HG03520 (cell line): ENCODE measurements at regions not wholly inside any gene's neighbourhood (a gene's known extent, or its start where the extent isn't known, plus 50 kb on each side); places are given as distances from the start of the nearest gene placed in this dataset.
"Not testable (repeated sequence)": the region's sequence is repeated elsewhere in the genome, so short reads cannot be mapped to it uniquely, and the experiment has no call there.

Experiments
- ATAC-seq: cut with Tn5 transposase; IDR thresholded peaks from one replicate; pipeline ENCODE4 v1.9.1; 2021; ENCODE audit warnings: mild to moderate bottlenecking, moderate library complexity; ENCODE audit not compliant: unreplicated experiment

DNA sequence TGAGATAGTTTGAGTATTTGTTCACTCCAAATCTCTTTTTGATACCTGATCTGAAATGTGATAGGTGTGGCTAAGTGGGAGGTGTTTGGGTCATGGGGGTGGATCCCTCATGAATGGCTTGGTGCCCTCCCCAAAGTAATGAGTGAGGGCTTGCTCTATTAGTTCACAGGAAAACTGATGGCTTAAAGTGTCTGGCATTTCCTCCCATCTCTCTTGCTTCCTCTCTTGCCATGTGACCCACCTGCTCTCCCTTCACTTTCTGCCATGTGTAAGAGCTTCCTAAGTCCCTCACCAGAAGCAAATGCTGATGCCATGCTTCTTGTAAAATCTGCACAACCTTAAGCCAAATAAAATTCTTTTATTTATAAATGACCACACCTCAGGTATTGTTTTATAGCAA, 61.1 kb downstream of the MAD2L1 start:
- ATAC-seq: no peak

DNA sequence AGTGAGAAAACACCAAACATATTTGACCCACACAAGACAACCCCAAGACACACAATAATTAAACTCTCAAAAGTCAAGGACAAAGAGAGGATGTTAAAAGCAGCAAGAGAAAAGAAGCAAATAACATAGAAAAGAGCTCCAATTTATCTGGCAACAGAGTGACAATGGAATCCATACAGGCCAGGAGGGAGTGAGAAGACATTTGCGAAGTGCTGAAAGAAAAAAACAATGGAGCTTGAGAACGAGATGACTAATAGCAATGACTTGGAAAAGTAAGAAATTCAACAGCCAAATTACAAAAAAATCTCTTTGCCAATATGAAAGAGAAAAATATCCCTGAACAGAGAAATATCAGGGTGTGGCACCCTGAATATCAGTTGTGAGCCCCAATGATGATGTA, 61.6 kb downstream of the MAD2L1 start:
- ATAC-seq: no peak

DNA sequence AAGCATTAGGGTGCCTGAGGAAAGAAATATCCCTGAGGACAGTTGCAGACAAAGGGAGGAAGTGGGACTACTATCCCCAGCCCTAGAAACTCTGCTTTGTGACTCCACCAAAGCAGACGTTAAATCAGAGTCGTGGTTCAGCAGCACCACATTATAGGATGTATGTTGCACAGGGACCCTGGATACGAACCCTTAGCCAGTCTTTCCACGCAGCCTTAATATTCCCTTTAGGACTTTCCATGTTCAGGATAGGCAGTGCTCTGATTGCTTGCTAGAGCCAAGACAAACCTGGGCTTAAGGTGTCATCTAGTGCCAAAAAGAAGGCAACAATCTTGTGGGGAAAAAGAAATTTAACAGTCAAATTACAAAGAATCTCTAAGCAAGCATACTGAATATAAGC, 62.6 kb downstream of the MAD2L1 start:
- no peak for ATAC-seq

DNA sequence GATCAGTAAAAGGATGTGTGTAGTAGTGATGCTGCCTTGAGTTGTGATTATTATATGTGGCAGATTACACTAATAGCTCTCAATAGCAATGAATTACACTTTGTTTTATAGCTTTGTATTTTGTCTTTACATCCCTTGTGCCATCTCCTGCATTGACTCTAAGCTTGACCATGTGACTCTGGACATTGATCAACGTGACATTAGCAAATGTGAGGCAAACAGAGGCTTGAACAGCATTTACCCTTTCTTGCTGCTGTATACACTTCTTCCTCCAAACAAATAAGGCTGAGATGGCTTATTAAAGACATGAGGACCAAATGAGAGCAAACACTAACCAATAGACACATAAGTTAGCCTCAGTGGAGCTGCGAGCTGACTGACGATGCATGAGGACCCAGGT, 63.5 kb downstream of the MAD2L1 start:
- no peak for ATAC-seq

DNA sequence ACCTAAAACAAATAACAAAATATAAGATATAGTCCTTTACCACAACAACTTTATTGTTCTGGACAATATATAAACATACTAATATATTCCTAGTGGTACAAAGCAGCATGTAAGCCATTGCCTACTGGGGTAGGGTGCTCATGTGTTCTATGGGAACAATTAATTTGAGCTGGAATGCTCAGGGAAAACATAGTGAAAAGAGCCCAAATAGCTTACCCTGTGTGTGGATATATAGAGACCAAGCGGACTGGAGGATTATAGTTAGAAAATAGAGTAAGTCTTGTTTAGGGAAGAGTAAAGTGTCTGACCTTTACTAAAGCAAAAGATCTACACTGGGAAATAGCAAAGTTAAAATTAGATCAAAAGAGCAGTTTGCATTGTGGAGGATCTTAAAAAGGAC, 64.8 kb downstream of the MAD2L1 start:
- ATAC-seq: no peak

DNA sequence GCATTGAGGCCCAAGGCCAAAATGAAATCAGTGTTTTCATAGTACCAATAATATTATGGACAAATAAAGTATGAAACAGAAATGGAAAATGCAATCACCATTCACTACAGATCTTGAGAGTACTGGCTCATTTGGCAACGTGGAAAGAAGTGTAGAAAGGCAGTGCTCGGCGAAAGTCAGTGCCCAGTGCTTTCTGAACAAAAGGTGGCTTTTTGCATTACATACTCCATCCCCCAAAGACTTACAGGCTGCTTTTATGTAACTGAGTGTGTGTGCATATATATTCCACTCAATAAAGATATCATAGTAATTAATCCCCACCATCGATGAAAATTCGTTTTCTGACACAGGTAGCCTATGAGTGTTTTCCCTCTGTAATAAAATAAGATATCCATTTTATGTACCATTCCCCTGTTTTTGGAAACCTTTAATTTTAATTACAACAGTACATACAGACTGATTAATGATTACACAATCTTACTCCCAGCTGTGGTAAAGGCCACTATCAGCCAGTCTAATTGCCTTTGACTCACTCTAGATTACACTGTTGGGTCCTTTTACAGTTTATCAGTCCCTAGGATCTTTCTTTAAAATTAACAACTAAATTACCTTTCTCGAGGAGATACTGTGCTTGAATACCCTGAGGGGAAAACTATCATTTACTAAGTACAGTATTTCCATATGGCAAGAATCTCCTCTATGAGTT, 65.9 kb downstream of the MAD2L1 start:
- no peak for ATAC-seq

DNA sequence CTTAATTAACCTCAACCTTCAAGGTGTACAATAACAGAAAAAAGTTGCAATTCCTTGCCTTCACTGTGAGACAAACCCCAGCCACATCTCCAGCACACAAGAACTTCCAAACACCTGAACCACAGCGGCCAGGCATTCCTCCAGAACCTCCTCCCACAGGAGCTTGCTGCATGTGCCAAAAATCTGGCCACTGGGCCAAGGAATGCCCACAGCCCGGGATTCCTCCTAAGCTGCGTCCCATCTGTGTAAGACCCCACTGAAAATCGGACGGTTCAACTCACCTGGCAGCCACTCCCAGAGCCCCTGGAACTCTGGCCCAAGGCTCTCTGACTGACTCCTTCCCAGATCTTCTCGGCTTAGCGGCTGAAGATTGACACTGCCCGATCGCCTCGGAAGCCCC, 70.6 kb downstream of the MAD2L1 start:
- not testable (repeated sequence) for ATAC-seq

DNA sequence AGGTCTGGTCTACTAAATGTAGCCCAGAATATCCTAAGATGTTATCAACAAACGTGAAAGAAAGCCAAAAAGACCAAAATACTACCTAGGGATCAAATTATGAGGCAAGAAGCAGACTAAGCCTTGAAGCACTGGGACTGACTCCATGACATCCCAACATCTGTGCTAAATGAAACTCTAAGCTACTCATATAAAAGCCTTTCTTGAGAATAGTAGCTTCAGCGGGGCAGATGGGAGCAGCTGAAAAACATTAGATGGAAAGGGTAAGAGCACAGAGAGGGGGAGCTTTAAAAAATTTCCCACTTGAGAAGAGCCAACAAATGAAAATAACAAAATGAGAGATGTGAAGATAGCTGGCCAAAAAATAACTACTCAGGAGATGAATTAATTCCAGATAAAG, 81.7 kb downstream of the MAD2L1 start:
- no peak for ATAC-seq

DNA sequence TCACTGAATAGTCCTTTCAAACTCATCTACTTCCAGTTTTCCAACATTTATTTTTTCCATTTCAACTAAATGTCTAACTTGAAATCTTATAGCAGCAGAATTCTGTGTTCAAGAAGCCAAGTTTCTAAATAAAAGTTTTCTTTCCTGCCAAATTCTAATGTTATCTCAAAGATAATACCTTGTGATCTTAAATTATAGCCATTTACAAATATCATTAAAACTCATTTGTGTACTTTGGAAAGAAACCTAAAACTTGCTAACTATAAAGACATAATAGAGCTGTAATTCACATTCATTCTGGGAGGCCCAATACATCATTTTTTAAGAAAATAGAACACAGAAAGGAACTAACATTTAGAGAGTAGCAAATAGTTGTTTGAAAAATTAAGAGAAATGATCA, 83.9 kb downstream of the MAD2L1 start:
- ATAC-seq: no peak

DNA sequence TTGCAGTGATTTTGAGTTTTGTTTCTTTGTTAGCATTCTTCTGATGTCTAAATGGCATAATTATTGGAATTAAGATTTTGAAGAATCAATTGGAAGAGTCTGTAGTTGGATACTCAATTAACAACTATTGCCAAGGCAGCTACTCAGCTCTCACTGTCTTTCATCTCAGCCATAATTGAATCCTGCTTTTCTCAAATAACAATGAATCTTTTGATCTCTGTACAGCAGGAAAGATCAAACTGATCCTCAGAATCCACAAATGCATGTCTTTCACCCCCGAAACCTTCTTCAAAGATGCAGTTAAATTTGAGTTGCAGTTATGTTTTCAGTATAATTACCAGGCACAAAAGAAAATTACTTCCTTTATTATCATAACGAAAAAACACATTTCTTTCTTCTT, 86.2 kb downstream of the MAD2L1 start:
- no peak for ATAC-seq

DNA sequence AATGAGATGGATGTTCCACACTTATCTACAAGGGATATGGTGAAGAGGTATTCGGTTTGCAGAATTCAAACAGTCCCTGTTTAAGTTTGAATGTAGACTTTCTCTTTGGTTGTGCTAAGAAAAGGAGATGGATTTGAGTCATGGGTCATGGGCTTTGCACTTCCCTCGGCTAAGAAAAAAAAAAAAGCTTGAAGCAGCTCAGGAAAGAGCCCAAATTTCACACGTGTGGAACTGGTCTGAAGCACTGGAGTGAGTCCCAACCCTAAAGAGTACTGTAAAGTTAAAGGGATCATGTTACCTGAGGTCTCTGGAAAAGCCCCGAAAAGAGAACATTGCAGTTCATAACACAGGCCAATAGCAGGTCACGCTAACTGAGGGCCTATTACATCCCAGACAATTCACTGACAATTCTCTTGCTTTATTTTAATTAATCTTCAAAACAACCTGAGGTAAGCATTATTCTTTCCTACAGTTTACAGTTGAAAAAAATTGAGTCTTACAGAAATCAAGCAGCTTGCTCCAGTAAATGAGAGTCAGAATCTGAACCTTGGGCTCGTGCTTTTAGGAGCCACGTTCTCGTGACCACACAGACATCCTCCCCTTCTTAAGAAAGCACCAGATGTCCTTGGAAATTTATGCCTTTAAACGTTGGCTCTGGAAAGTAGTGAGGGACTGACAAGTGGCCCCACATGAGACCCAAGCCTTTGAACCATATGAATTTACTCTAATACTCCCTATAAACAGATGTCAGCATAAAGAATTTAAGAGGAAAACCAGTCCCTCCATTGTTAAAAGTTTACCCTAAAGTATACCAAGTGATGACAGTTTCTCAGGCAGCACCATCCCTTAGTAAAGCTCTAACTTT, 89.3 kb downstream of the MAD2L1 start:
- ATAC-seq: no peak

DNA sequence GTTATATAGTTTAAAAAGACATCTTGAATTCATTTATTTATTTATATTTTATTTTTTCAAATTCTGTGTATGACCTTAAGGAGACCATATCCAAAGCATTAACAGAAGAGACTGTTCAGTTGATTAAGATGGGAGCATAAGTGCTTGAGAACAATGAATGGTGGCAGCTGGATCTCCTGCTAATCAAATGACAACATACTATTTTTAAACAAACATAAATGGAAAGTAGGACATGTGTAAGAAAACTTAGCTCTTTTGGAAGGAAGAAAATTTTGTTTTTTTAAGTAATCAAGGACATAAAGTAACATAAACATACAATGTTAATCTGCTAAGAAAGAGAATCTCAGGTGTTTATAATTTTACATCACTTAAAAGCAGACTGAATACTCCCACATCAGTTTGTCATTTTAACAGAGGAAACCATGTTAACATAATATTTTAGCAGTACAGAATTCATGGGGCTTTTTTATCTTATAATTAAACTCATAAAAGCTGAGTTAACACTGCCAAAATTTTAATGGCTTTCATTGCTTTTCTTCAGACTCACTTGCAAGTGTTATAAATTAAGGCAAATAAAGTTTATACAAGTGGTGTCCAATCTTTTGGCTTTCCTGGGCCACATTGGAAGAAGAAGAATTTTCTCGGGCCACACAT, 95.1 kb downstream of the MAD2L1 start:
- no peak for ATAC-seq

DNA sequence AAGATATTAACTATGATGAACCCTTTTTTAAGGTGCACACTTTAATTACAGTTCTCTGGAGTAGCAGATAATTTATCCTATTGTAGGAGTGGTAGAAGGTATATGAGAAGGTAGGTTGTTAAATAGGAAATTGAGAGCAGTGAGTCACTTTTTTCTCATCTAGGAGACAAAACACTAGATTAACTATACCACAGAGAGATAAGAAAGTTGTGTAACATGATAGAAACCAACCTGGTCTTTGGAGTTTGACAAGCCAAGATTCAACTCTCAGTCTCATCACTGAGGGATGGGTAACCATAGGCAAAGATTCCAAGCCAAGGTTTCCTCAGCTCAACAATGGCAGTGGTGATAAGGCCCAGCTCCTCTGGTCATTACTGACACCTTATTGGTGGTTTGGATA, 104.0 kb downstream of the MAD2L1 start:
- no peak for ATAC-seq

DNA sequence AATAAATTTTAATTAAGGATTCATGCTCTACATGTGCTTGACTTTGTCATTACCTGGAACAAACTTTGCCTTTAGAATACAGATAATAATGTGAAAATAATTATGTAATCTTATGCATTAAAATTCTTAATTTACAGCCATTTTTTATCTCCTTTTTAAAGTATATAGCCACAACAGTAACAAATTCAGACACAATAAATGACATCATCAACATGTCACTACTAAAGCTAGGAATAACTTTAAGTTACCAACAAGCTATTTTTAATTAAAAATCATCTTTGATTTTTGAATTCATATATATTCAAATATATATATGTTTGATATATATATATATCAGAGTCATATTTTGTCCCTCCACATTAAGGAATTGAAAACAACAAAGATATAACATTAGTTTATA, 107.7 kb downstream of the MAD2L1 start:
- no peak for ATAC-seq

DNA sequence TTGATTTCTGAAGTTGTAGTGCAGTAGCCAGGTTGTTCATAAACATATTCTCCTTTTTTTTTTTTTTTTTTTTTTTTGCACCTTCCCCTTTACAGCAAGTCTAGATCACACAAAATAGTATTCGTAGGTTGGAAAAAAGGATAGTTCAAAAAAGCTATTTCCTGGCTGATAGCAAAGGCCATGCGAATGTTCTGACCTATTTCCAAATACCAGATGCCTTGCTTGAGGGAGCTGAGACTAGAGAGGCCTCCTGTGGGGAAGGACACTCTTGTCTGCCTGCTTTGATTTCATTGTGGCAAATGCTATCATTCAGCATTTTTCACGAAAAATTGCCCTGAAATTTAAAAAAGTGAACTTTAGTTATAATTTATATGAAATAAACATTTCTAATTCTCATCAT, 111.4 kb downstream of the MAD2L1 start:
- no peak for ATAC-seq

DNA sequence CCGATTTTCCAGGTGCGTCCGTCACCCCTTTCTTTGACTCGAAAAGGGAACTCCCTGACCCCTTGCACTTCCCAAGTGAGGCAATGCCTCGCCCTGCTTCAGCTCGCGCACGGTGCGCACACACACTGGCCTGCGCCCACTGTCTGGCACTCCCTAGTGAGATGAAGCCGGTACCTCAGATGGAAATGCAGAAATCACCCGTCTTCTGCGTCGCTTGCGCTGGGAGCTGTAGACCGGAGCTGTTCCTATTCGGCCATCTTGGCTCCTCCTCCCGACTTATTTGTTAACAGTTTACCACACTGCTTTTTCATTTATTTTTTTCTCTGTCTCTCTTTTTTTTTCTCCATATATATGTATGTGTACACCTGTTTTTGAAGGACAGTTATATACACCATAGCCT, 112.2 kb downstream of the MAD2L1 start:
- ATAC-seq: not testable (repeated sequence)

DNA sequence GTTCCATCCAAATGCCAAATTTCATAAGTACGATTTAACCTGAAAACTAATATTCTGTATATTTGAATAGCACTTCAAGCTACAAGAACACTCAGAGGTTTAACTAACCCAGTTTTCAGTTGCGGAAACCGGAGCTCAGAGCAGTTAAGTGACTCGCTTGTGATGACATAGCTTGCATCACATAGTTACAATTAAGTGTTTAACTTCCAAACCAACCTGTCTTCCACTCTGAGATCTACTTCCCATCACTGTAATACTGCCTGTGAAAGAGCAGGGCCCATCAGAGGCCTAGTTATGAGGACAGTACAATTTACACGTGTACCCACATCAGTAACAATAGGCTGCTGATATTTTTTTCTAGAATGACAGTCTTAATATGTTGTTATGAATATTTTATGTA, 120.3 kb downstream of the MAD2L1 start:
- no peak for ATAC-seq

DNA sequence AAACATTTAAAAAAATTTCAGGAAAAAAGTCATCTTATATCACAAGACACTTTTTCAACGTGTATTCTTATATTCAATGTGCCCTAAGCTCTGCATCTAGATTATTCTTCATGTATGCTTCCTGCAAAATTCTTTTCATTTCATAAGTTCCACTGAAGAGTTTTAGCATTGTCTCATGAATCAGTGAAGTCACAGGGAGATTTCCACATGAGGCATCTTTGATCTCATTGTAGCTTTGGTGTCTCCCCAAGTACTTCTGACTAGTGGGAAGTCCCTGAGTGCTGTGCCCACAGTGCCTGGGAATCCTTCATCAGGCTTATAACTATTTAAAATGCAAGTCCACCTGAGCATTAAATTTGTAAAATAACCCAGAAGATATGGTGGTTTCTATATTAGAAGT, 123.8 kb downstream of the MAD2L1 start:
- no peak for ATAC-seq

DNA sequence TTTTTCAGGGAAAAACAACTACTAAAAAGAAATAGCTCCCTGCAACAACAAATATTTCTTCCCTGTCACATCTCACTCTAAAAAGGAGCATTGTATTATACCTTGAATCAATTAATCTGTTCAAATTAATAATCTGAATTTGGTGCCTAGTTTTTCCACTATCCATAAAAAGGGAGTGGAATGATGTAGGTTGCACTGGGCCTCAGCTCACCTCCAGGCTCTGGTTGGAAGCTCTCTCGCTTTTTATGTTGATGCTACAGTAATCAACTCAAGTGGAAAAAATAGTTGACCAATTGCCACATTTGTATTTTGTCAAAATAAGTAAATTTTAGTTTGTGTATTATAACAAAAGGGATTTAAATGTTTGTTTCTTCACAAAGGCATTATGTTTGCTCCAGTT, 126.1 kb downstream of the MAD2L1 start:
- no peak for ATAC-seq

DNA sequence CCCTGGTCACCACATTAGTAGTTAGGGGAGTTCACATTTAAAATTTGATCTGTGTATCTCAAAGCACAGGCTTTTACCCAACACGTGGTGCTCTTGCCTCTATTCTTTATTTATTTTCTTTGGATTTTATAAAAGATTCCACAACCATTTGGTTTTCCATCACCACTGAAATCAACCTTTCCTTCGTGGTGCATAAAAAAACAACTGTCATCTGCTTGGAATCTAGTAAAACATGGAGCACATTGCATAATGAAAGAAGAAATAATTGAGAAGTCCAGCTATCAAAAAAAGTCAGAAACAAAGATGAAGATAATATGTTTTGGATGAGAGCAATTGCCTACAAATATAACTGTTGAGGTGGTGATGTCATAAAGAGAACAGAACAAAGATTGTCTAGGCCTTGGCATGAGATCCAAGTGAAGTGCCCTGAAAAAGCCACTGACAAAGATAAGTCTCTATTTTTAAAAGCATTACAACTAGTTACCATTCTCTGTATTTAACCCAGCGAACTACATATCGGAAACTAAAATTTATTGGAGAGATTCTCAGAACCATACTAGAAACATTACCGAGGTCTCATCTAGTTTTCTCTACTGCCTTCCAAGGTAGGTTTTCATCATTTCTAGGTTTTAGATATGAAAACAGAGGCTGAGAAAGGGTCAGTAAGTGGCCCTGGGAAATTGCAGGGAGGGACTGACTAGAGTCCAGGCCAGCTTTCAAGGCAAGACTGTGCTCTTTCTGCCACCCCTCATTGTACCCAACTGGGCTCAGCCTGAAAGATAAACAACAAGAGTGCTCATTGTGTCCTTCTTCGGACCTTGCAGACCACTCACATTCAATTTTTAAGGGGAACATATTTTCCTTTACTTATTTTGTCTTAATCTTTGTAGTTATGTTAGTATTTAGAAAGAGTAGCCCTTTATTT, 127.3 kb downstream of the MAD2L1 start:
- ATAC-seq: no peak

DNA sequence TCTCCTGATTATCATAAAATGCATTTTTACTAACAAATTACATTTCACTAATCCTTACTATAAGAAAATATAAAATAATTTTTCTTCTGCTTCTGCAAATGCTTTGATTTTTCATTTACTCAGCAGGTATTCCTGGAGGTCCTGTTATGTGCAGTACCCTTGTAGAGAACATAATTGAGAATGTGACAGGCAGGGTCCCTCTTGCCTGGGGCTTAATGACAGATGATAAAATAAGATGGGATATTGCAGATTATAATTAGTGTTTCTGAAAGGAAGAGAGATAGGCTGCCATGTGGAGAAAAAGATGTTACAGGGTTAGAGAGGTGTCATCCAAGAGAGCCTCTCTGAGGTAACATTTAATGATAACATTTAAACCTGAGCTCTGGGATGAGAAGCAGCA, 128.9 kb downstream of the MAD2L1 start:
- ATAC-seq: no peak
